Lower leg skin (tissue), 3 donors: ENCODE measurements at regions not wholly inside any gene's neighbourhood (a gene's known extent, or its start where the extent isn't known, plus 50 kb on each side); places are given as distances from the start of the nearest gene placed in this dataset.

ENCODE experiments used
- CTCF ChIP-seq, 3 donors: fragments of 450-650 bp; IDR thresholded peaks; one replicate each; pipeline ENCODE4 v1.5.1; 2016; ENCODE audit warnings: antibody characterized with exemption in 3 of 3, mild to moderate bottlenecking in 3 of 3, moderate library complexity in 2 of 3
- POLR2A ChIP-seq, 2 donors: fragments of 450-650 bp; IDR thresholded peaks; one replicate each; pipeline ENCODE4 v1.6.1; 2016 to 2017; ENCODE audit warnings: antibody characterized with exemption in 2 of 2, mild to moderate bottlenecking in 1 of 2, moderate library complexity in 1 of 2

- no peak for TF ChIP-seq CTCF (IDR thresholded peaks at IDR 0.05)
- TF ChIP-seq POLR2A (IDR thresholded peaks at IDR 0.05): no peak
These were observed 407.1 kb upstream of the KCNMB2 start for GRCh38 chr3:178129109-178129508.
